Pancreas (tissue), 10 donors: ENCODE measurements at regions not wholly inside any gene's neighbourhood (a gene's known extent, or its start where the extent isn't known, plus 50 kb on each side); places are given as distances from the start of the nearest gene placed in this dataset.

Experiments
- ATAC-seq, 4 donors: fragments of 200-7000 bp; cut with Tn5 transposase; one replicate each; pipeline versions ENCODE4 v1.8.0 to v1.9.1; 2020; ENCODE audit warnings: mild to moderate bottlenecking in 4 of 4, moderate library complexity in 4 of 4
- DNase-seq, 6 donors: peaks; one replicate each; pipeline ENCODE4 v3.0.0-alpha.2; 2020
- FAIRE-seq: peaks from 2 replicates; lab custom pipeline; 2012; peaks lifted over from hg19 to GRCh38; lab: Jason Lieb, UNC
- H3K27ac ChIP-seq, 4 donors: fragments of 200-600 bp; sonication (generic); 1 replicate in 3 of 4; 2 replicates in 1 of 4; pipeline versions ENCODE4 v1.5.0 to v1.8.0; 2020
- H3K27me3 ChIP-seq, 4 donors: fragments of 200-600 bp; one replicate each; pipeline ENCODE4 v1.8.0; 2021
- H3K36me3 ChIP-seq, 3 donors: fragments of 200-600 bp; sonication (generic) in 1 of 3; one replicate each; pipeline versions ENCODE4 v1.5.0 to v1.8.0; 2020 to 2021
- H3K4me1 ChIP-seq, 3 donors: fragments of 200-600 bp; one replicate each; pipeline ENCODE4 v1.8.0; 2021
- H3K4me3 ChIP-seq, 4 donors: fragments of 200-600 bp; sonication (generic) in 2 of 4; one replicate each; pipeline versions ENCODE4 v1.5.0 to v1.8.0; 2020 to 2021
- H3K9me3 ChIP-seq, 4 donors: fragments of 200-600 bp; one replicate each; pipeline ENCODE4 v1.8.0; 2021
- CTCF ChIP-seq, 4 donors: fragments of 200-600 bp; sonication (generic) in 3 of 4; IDR thresholded peaks; one replicate each; pipeline versions ENCODE4 v1.5.0 to v1.8.0; 2021; ENCODE audit warnings: antibody characterized with exemption in 4 of 4
- WGBS, 2 donors: extraction: QIAGEN DNeasy Blood & Tissue Kit; methylation state at CpG; one replicate each; pipeline ENCODE4 v1.1.7; 2013; 5-methylcytosine and 5-hydroxymethylcytosine counted together
- intact Hi-C, 3 donors: fragments of 100-400 bp; cut with DNase I; formaldehyde crosslinking; loops; one replicate each; pipeline versions ENCODE4 v1.11.1 to v1.14.2; 2022
- donor health status: healthy with polysubstance abuse.
- donor health status: DM: no; HTN: no; CAD: no; lungs with moderate emphysema.
- donor health status: DM: no; HTN: no; CAD: no.
- donor health status: control.
- donor health status: control.
- donor health status: Bipolar disorder and iron deficiency.
- donor health status: DM: yes; HTN: yes; CAD: no.
- donor health status: DM: no; HTN: no; CAD: no.
- donor health status: DM: no; HTN: no; CAD: no.
- donor health status: DM: yes; HTN: yes; CAD: no.

GRCh38 chr18:30650499-30650898 is 392.0 kb downstream of the DSC3 start:
- Histone ChIP-seq H3K4me1 (no peaks in the 10 kb centered on the region), H3K9me3 (no peaks in the 10 kb centered on the region), H3K4me3 (no peak overlapping the region), H3K36me3 (no peaks in the 10 kb centered on the region), H3K27me3 (no peaks in the 10 kb centered on the region), H3K27ac (no peak overlapping the region)
- DNase-seq (no peak), FAIRE-seq (peak; percentile 76), ATAC-seq (no peak)
- intact Hi-C loops = no loop called here
- TF ChIP-seq CTCF (IDR thresholded peaks at IDR 0.05) = no peak

- no peaks in the 10 kb centered on the region for H3K9me3 ChIP-seq
- H3K27ac ChIP-seq = no peak overlapping the region
- no peaks in the 10 kb centered on the region for H3K36me3 ChIP-seq
- ATAC-seq (no peak), DNase-seq (no peak), FAIRE-seq (no peak)
- no peak for TF ChIP-seq CTCF (IDR thresholded peaks at IDR 0.05)
- intact Hi-C loops = no loop called here
- no peaks in the 10 kb centered on the region for H3K4me1 ChIP-seq
- H3K27me3 ChIP-seq = no peaks in the 10 kb centered on the region
- H3K4me3 ChIP-seq = no peak overlapping the region
Measured at GRCh38 chr18:30644158-30644557, 398.4 kb downstream of the DSC3 start.

- FAIRE-seq = no peak
- ATAC-seq = no peak
- TF ChIP-seq CTCF (IDR thresholded peaks at IDR 0.05) = no peak
- DNase-seq = no peak
- WGBS, 2 donors = 63 to 68% methylated on average over 4 of the region's 4 CpGs
- Histone ChIP-seq H3K27me3 (no peaks in the 10 kb centered on the region), H3K4me3 (no peak overlapping the region), H3K27ac (no peak overlapping the region), H3K9me3 (no peaks in the 10 kb centered on the region), H3K36me3 (no peaks in the 10 kb centered on the region), H3K4me1 (no peaks in the 10 kb centered on the region)
- intact Hi-C loops = no loop called here
Measured at GRCh38 chr18:30639361-30639760, 403.2 kb downstream of the DSC3 start.

- DNase-seq (no peak), ATAC-seq (no peak), FAIRE-seq (no peak)
- Histone ChIP-seq H3K9me3 (no peaks in the 10 kb centered on the region), H3K4me1 (no peaks in the 10 kb centered on the region), H3K36me3 (no peaks in the 10 kb centered on the region), H3K27me3 (no peaks in the 10 kb centered on the region), H3K27ac (no peak overlapping the region), H3K4me3 (no peak overlapping the region)
- TF ChIP-seq CTCF (IDR thresholded peaks at IDR 0.05) = no peak
- intact Hi-C loops = no loop called here
Measured at GRCh38 chr18:30634249-30634648, 408.3 kb downstream of the DSC3 start.

GRCh38 chr18:30632071-30632698 is 410.4 kb downstream of the DSC3 start:
- FAIRE-seq (no peak), ATAC-seq (no peak), DNase-seq (peak in 1 of 6 donors; percentile 27)
- no peaks in the 10 kb centered on the region for H3K27me3 ChIP-seq
- no peak for TF ChIP-seq CTCF (IDR thresholded peaks at IDR 0.05)
- H3K27ac ChIP-seq = no peak overlapping the region
- no peaks in the 10 kb centered on the region for H3K4me1 ChIP-seq
- 45% methylated on average over 2 of the region's 2 CpGs for WGBS, 2 donors
- H3K9me3 ChIP-seq = no peaks in the 10 kb centered on the region
- H3K36me3 ChIP-seq = no peaks in the 10 kb centered on the region
- no peak overlapping the region for H3K4me3 ChIP-seq
- intact Hi-C loops = no loop called here
